Stimulated activated naive CD8-positive, alpha-beta T cell treated with anti-CD3 and anti-CD28 coated beads, Interleukin-15, Interleukin-2, amounts not matched to agents 100 U/mL and 50 U/mL, for 24 hours (primary cell): ENCODE measurements at regions not wholly inside any gene's neighbourhood (a gene's known extent, or its start where the extent isn't known, plus 50 kb on each side); places are given as distances from the start of the nearest gene placed in this dataset.

Source experiments
- ATAC-seq: fragments of 150-1000 bp; cut with Tn5 transposase; one replicate; pipeline ENCODE4 v1.10.0; 2021
- DNase-seq: peaks from one replicate; pipeline ENCODE4 v3.0.0; 2021

- no peak for ATAC-seq
Measured at GRCh38 chr2:13876491-13877037, 756.0 kb upstream of the LRATD1 start.

GRCh38 chr2:13877571-13877970 is 754.9 kb upstream of the LRATD1 start:
- DNase-seq: no peak
- ATAC-seq: no peak

More at GRCh38 chr2:13876491-13877037, 756.0 kb upstream of the LRATD1 start:
- DNase-seq: no peak

- DNase-seq: no peak
- ATAC-seq: no peak
Measured at GRCh38 chr2:13884291-13884976, 748.1 kb upstream of the LRATD1 start.

GRCh38 chr2:13901526-13901925 is 731.0 kb upstream of the LRATD1 start:
- DNase-seq: no peak
- ATAC-seq: no peak

GRCh38 chr2:13905831-13906230 is 726.7 kb upstream of the LRATD1 start:
- ATAC-seq (no peak), DNase-seq (no peak)

- DNase-seq (no peak), ATAC-seq (no peak)
Measured at GRCh38 chr2:13916066-13916465, 716.5 kb upstream of the LRATD1 start.

GRCh38 chr2:13917958-13918357 is 714.6 kb upstream of the LRATD1 start:
- no peak for ATAC-seq

GRCh38 chr2:13919981-13920382 is 712.5 kb upstream of the LRATD1 start:
- ATAC-seq: no peak
- DNase-seq: no peak

More at GRCh38 chr2:13917958-13918357, 714.6 kb upstream of the LRATD1 start:
- DNase-seq: no peak

- no peak for DNase-seq
- no peak for ATAC-seq
Measured at GRCh38 chr2:13921245-13921644, 711.3 kb upstream of the LRATD1 start.

- ATAC-seq: no peak
- DNase-seq: no peak
Measured at GRCh38 chr2:13923823-13924222, 708.7 kb upstream of the LRATD1 start.

GRCh38 chr2:13942111-13942510 is 690.4 kb upstream of the LRATD1 start:
- no peak for ATAC-seq
- no peak for DNase-seq

GRCh38 chr2:13950761-13951160 is 681.8 kb upstream of the LRATD1 start:
- ATAC-seq: no peak

GRCh38 chr2:13968811-13969210 is 663.7 kb upstream of the LRATD1 start:
- ATAC-seq: no peak
- DNase-seq: no peak

More at GRCh38 chr2:13950761-13951160, 681.8 kb upstream of the LRATD1 start:
- DNase-seq: no peak

GRCh38 chr2:13986119-13986720 is 646.3 kb upstream of the LRATD1 start:
- ATAC-seq (no peak), DNase-seq (no peak)

- DNase-seq (no peak), ATAC-seq (no peak)
Measured at GRCh38 chr2:13996527-13996926, 636.0 kb upstream of the LRATD1 start.

GRCh38 chr2:14011190-14011589 is 621.3 kb upstream of the LRATD1 start:
- ATAC-seq (no peak), DNase-seq (no peak)

GRCh38 chr2:14015113-14015630 is 617.3 kb upstream of the LRATD1 start:
- DNase-seq (no peak), ATAC-seq (no peak)

- DNase-seq: no peak
- no peak for ATAC-seq
Measured at GRCh38 chr2:14016289-14016955, 616.1 kb upstream of the LRATD1 start.

GRCh38 chr2:14018620-14019019 is 613.9 kb upstream of the LRATD1 start:
- DNase-seq (no peak), ATAC-seq (no peak)

GRCh38 chr2:14023558-14023957 is 609.0 kb upstream of the LRATD1 start:
- no peak for DNase-seq
- no peak for ATAC-seq

- no peak for DNase-seq
- no peak for ATAC-seq
Measured at GRCh38 chr2:14039134-14039533, 593.4 kb upstream of the LRATD1 start.

- no peak for ATAC-seq
- no peak for DNase-seq
Measured at GRCh38 chr2:14047491-14047890, 585.0 kb upstream of the LRATD1 start.

- ATAC-seq: no peak
- DNase-seq: no peak
Measured at GRCh38 chr2:14051401-14051800, 581.1 kb upstream of the LRATD1 start.
